ENCODE measurements at regions not wholly inside any gene's neighbourhood (a gene's known extent, or its start where the extent isn't known, plus 50 kb on each side); places are given as distances from the start of the nearest gene placed in this dataset.
A peak's percentile ranks its signal among the peaks of the same experiment; 100 is the strongest.

DNA sequence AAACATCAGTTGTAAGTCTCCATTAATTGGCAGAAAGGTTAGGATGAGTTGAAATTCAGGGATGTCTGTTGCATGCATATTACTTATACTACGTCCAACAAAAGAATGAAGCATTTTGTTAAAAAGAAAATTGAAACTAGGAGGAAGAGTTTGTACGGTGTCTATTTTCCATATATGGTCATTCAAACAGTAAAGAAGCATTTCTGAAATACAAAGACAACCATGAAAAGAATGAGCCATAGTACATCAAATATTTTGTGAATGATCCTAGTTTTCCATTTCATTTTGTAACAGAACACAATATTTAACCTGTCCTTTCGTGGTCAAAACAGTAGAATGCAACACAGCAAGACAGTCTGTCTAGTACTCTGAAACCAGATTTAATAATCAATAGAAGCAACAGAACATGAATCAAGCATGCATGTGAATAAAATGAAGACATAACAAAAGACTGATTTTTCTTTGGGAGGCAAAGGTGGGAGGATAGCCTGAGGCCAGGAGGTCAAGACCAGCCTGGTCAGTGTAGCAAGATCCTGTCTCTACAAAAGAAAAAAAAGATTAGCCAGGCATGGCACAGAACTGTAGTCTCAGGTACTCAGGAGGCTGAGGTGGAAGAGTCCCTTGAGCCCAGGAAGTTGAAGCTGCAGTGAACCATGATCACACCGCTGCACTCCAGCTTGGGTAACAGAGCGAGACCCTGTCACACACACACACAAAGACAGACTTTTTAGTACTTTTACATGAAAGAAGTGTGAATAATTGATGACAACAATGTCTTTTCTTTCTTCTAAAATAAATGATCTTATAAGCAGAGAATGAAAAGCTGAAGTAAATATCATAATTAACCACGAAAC is 156.0 kb downstream of the LRIG3 start:
- intact Hi-C loops (cut with DNase I) = no loop called here
- no peak for DNase-seq

DNA sequence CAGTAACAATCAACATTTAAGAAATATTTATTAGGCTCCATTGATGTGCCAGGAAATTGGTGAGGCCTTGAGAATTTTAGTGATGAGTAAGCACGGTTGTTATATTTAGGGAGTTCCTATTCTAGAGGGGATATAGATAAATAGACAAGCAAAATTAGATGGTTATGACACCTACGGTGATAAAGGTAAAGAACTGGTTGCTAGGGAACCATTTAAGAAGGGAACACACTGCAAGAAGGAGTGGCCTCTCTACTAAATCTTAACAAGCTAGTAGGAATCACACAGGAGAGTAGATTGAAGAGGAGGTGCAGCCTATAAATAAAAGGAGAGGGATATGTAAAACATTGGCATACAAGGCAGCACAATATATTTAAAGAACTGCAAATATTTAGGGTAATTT is 155.2 kb downstream of the LRIG3 start:
- intact Hi-C loops (cut with DNase I) = no loop called here
- DNase-seq = peak in 1 of 42 donors; percentile 8

GRCh38 chr12:58765653-58766512 is 154.4 kb downstream of the LRIG3 start:
- DNase-seq = no peak
- intact Hi-C loops (cut with DNase I) = no loop called here

GRCh38 chr12:58766513-58766870 is 153.8 kb downstream of the LRIG3 start:
- intact Hi-C loops (cut with DNase I) = no loop called here
- DNase-seq = no peak

DNA sequence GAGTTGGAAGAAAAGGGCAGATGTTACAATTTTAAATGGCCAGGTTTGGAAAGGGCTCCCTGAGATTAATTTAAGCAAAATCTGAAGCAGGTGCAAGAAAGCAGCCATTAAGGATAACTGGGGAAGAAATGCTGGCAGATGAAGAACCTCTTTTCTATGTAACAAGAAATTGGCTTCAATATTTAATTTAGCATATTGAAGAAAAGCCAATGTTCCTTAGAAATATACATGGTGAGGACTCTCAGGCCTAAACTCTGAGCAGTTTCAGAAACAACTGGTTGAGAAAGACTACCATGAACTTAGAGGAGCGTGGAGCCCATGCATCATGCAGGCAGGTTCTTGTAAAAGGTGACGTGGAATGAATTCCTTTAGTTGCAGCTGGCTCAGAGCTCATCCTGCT is 152.8 kb downstream of the LRIG3 start:
- no peak for DNase-seq
- intact Hi-C loops (cut with DNase I) = no loop called here

DNA sequence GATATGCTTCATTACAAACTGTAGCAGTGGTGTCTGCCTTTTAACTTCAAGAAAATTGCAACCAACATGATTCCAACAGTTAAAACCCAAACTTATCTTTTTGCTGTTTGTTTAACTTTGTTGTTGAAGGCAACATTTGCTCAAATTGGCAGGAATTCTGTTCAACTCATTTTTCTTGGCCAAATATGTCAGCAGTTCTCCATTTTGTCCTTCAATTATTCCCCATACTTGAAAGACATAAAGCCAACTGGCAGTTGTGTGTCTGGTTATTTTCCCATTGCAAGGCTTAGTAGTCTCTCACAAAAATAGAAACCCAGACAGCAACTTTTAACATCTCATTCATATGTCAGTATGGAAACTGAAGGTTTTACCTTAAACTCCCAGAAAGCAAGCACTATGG is 146.3 kb downstream of the LRIG3 start:
- intact Hi-C loops (cut with DNase I) = no loop called here
- DNase-seq = no peak

GRCh38 chr12:58774731-58775130 is 145.6 kb downstream of the LRIG3 start:
- intact Hi-C loops (cut with DNase I) = no loop called here
- no peak for DNase-seq

- DNase-seq = no peak
- intact Hi-C loops (cut with DNase I) = no loop called here
Observed at GRCh38 chr12:58775396-58775795, 144.9 kb downstream of the LRIG3 start.

GRCh38 chr12:58776144-58776543 is 144.2 kb downstream of the LRIG3 start:
- intact Hi-C loops (cut with DNase I) = no loop called here
- DNase-seq = no peak

GRCh38 chr12:58777815-58778214 is 142.5 kb downstream of the LRIG3 start:
- intact Hi-C loops (cut with DNase I) = no loop called here
- no peak for DNase-seq

GRCh38 chr12:58781609-58782008 is 138.7 kb downstream of the LRIG3 start:
- intact Hi-C loops (cut with DNase I) = no loop called here
- no peak for DNase-seq

- intact Hi-C loops (cut with DNase I) = no loop called here
- no peak for DNase-seq
Observed at GRCh38 chr12:58787021-58787760, 133.1 kb downstream of the LRIG3 start.

GRCh38 chr12:58794859-58795258 is 125.4 kb downstream of the LRIG3 start:
- intact Hi-C loops (cut with DNase I) = no loop called here
- DNase-seq = no peak

GRCh38 chr12:58795825-58796224 is 124.5 kb downstream of the LRIG3 start:
- intact Hi-C loops (cut with DNase I) = no loop called here
- no peak for DNase-seq

- DNase-seq = no peak
- intact Hi-C loops (cut with DNase I) = no loop called here
Observed at GRCh38 chr12:58801986-58802385, 118.3 kb downstream of the LRIG3 start.

- DNase-seq = peak in 21 of 42 donors; percentile 5 to 79 (median 30)
- intact Hi-C loops (cut with DNase I) = no loop called here
Observed at GRCh38 chr12:58803908-58804307, 116.4 kb downstream of the LRIG3 start.

- intact Hi-C loops (cut with DNase I) = no loop called here
- DNase-seq = no peak
Observed at GRCh38 chr12:58804749-58805148, 115.6 kb downstream of the LRIG3 start.

DNA sequence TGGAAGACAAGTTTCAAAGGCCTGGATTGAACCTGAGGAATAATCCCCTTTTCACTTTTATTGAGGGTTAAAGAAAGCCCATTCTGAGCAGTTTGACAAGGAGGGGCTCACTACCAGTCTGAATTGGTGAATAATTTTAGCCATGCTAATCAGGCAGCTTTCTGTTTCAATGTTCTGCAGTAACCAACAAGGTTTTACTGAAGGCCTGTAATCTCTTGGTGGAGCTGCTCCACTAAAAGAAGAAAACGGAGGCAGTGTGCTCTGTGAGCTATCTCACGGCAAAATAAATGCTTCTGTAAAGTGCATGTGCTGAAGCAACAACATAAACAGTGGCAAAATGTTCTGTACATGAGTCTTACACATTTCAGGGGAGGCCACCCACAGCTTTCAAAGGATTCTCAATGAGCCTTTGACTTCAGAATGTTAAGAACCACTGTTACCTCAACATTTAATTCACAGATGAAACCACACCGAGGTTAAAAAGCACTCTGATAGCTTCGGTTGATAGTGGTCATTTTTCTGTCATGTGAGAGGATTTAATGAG is 111.2 kb downstream of the LRIG3 start:
- intact Hi-C loops (cut with DNase I) = no loop called here
- DNase-seq = no peak

DNA sequence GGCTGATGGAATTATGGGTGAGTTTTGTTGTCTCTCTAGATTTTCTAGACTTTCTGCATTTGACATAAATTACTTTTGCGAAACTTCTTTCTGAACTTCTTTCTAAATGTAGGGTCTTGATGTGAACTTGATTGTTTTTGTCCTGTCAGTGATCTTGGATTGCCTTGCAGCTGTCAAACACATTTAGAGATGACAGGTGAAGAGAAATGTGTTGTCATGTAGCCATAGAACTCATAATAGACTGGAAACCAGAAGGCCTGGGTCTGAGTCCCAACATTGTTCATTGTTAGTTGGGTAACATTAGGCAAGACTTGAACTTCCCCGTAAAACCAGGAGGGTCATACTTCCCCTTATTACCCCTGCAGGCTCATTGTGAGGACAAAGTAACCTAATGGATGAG is 109.0 kb downstream of the LRIG3 start:
- intact Hi-C loops (cut with DNase I) = no loop called here
- DNase-seq = no peak

DNA sequence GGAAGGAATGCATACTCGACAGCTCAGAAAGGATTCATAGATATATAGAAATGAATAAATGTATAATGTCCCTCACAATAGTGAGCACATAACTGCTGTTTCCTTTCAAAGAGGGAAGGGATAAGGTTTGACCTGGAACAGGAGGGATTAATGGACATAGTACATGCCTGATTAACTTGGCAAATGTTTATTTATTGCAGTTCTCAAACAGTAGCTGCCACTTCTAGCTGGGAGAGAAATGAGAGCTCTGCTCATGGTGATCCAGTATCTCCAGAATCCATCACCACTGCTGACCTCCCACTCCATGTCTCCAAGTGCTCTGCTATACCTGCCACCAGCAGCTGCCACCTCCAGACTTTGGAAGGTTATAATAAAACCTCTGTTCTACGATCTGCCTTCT is 108.1 kb downstream of the LRIG3 start:
- DNase-seq = no peak
- intact Hi-C loops (cut with DNase I) = no loop called here
